Liver (tissue), 8 donors: ENCODE measurements at regions not wholly inside any gene's neighbourhood (a gene's known extent, or its start where the extent isn't known, plus 50 kb on each side); places are given as distances from the start of the nearest gene placed in this dataset.

Source experiments
- DNase-seq: peaks from one replicate; pipeline ENCODE4 v3.0.0-alpha.2; 2017; ENCODE audit warnings: low spot score
- H3K27ac ChIP-seq, 2 donors: one replicate each; pipeline ENCODE4 v1.7.0; 2013; ENCODE audit warnings: inconsistent platforms in 2 of 2, low read length in 2 of 2, control low read depth in 1 of 2, low read depth in 1 of 2, mild to moderate bottlenecking in 1 of 2
- H3K27me3 ChIP-seq, 4 donors: one replicate each; pipeline versions ENCODE4 v1.6.1 to v1.7.0; 2013; ENCODE audit warnings: low read length in 3 of 4, inconsistent platforms in 1 of 4, mild to moderate bottlenecking in 1 of 4, moderate library complexity in 1 of 4; ENCODE audit not compliant: control insufficient read depth in 4 of 4, insufficient read depth in 4 of 4
- H3K36me3 ChIP-seq, 4 donors: one replicate each; pipeline versions ENCODE4 v1.6.1 to v1.7.0; 2013; ENCODE audit warnings: low read length in 3 of 4, mild to moderate bottlenecking in 3 of 4, low read depth in 1 of 4, moderate library complexity in 1 of 4; ENCODE audit not compliant: control insufficient read depth in 4 of 4, insufficient read depth in 3 of 4
- H3K4me1 ChIP-seq, 4 donors: one replicate each; pipeline versions ENCODE4 v1.6.1 to v1.7.0; 2013; ENCODE audit warnings: low read length in 3 of 4, mild to moderate bottlenecking in 3 of 4, moderate library complexity in 1 of 4; ENCODE audit not compliant: control insufficient read depth in 4 of 4, insufficient read depth in 4 of 4
- H3K4me3 ChIP-seq, 3 donors: one replicate each; pipeline versions ENCODE4 v1.6.1 to v1.7.0; 2013; ENCODE audit warnings: low read length in 3 of 3, control low read depth in 1 of 3, low read depth in 1 of 3, mild to moderate bottlenecking in 1 of 3
- H3K9ac ChIP-seq, 2 donors: one replicate each; pipeline ENCODE4 v1.7.0; 2013; ENCODE audit warnings: low read length in 2 of 2, mild to moderate bottlenecking in 2 of 2, moderate library complexity in 2 of 2, control low read depth in 1 of 2, low read depth in 1 of 2
- H3K9me3 ChIP-seq, 4 donors: one replicate each; pipeline versions ENCODE4 v1.6.1 to v1.7.0; 2013; ENCODE audit warnings: low read length in 3 of 4; ENCODE audit not compliant: control insufficient read depth in 4 of 4
- ATF3 ChIP-seq: IDR thresholded peaks from 2 replicates; pipeline ENCODE4 v1.6.1; 2016; ENCODE audit warnings: antibody characterized with exemption
- EGR1 ChIP-seq, 2 donors: IDR thresholded peaks; 2 replicates each; pipeline ENCODE4 v1.6.1; 2016 to 2018; ENCODE audit warnings: antibody characterized with exemption in 2 of 2, low read depth in 2 of 2
- FOXA1 ChIP-seq: IDR thresholded peaks from 2 replicates; pipeline ENCODE4 v1.6.1; 2016; ENCODE audit warnings: antibody characterized with exemption
- GABPA ChIP-seq, 2 donors: IDR thresholded peaks in 1 of 2; conservative IDR thresholded peaks in 1 of 2; 2 replicates each; pipeline ENCODE4 v1.6.1; 2016; ENCODE audit warnings: antibody characterized with exemption in 2 of 2, mild to moderate bottlenecking in 1 of 2, moderate library complexity in 1 of 2
- HNF4G ChIP-seq: IDR thresholded peaks from 2 replicates; pipeline ENCODE4 v1.6.1; 2016; ENCODE audit warnings: antibody characterized with exemption
- JUND ChIP-seq, 2 donors: IDR thresholded peaks; 2 replicates each; pipeline ENCODE4 v1.6.1; 2016; ENCODE audit warnings: antibody characterized with exemption in 2 of 2
- MAX ChIP-seq: IDR thresholded peaks from 2 replicates; pipeline ENCODE4 v1.6.1; 2016; ENCODE audit warnings: antibody characterized with exemption
- NR2F2 ChIP-seq: IDR thresholded peaks from 2 replicates; pipeline ENCODE4 v1.6.1; 2016; ENCODE audit warnings: antibody characterized with exemption
- RAD21 ChIP-seq, 2 donors: IDR thresholded peaks; 2 replicates each; pipeline ENCODE4 v1.6.1; 2016; ENCODE audit warnings: antibody characterized with exemption in 2 of 2, mild to moderate bottlenecking in 2 of 2
- REST ChIP-seq: IDR thresholded peaks from 2 replicates; pipeline ENCODE4 v1.6.1; 2016; ENCODE audit warnings: antibody characterized with exemption, mild to moderate bottlenecking
- RXRA ChIP-seq, 2 donors: IDR thresholded peaks; 2 replicates each; pipeline ENCODE4 v1.6.1; 2017 to 2018; ENCODE audit warnings: antibody characterized with exemption in 2 of 2, mild to moderate bottlenecking in 1 of 2
- SP1 ChIP-seq: IDR thresholded peaks from 2 replicates; pipeline ENCODE4 v1.6.1; 2018; ENCODE audit warnings: antibody characterized with exemption, mild to moderate bottlenecking
- YY1 ChIP-seq: IDR thresholded peaks from 2 replicates; pipeline ENCODE4 v1.6.1; 2016; ENCODE audit warnings: antibody characterized with exemption, mild to moderate bottlenecking
- WGBS: extraction: QIAGEN DNeasy Blood & Tissue Kit; methylation state at CpG from one replicate; pipeline ENCODE4 v1.1.7; 2013; 5-methylcytosine and 5-hydroxymethylcytosine counted together
- TF ChIP-seq, protein P1 (sequence below): IDR thresholded peaks from 2 replicates; pipeline ENCODE4 v1.6.1; 2016; ENCODE audit warnings: antibody characterized with exemption
- TF ChIP-seq, protein P2 (sequence below): fragments of 150-350 bp; IDR thresholded peaks from 2 replicates; pipeline ENCODE4 v1.5.1; 2017; ENCODE audit warnings: improper control_type of control experiment, low read depth, low read length; ENCODE audit not compliant: missing input control
- donor health status: healthy.
- donor health status: healthy.
- donor health status: healthy.
- donor health status: healthy.
- donor health status: healthy.

DNA sequence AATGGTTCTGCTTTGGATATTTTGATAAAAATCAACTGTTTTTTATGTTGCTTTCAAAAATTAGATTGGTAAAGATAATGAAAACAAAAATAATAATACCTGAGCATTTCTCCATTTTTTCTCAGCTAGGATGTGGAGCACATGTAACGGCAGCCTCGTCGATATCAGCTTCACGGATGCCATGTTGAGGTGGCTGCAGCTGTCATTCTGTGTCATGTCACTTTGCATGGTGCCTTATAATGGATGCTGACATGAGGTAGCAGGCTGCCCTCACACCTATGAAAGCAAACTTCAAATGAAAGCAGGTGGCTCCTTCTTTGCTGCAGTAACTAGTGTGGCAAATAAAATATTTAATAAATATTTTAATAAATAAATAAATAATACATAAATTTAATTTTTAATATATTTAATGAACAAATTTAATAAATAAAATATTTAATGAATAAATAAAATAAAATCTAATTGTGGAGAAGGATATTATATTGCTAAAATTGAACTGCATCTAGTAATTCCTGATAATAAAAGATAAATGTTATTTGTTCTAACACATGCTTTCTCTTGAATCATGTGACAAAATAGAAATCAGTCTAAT lies 955.7 kb upstream of the SLC10A2 start:
- Histone ChIP-seq H3K36me3 (no peaks in the 10 kb centered on the region), H3K27ac (no peak overlapping the region), H3K4me3 (no peak overlapping the region), H3K27me3 (peaks cover 0 to 2% (median 0%) of the 10 kb centered on the region in 4 donors), H3K4me1 (no peaks in the 10 kb centered on the region), H3K9ac (no peak overlapping the region), H3K9me3 (no peaks in the 10 kb centered on the region)
- WGBS: 90% methylated on average over 4 of the region's 4 CpGs
- no peak for TF ChIP-seq MAX
- DNase-seq: no peak

- WGBS: 59% methylated on average over 2 of the region's 2 CpGs
- TF ChIP-seq SP1 (no peak), MAX (no peak), RAD21 (IDR thresholded peaks at IDR 0.05) (no peak), REST (no peak), RXRA (IDR thresholded peaks at IDR 0.05) (no peak), NR2F2 (no peak), FOXA1 (no peak), EGR1 (IDR thresholded peaks at IDR 0.05; ENCODE audit: low read depth in 2 of 2) (no peak), YY1 (no peak), ATF3 (no peak), GABPA (IDR thresholded peaks at IDR 0.05 in 1 of 2, conservative IDR thresholded peaks at IDR 0.05 in 1 of 2) (no peak), JUND (IDR thresholded peaks at IDR 0.05) (no peak), HNF4G (no peak)
- TF ChIP-seq, protein P1, sequence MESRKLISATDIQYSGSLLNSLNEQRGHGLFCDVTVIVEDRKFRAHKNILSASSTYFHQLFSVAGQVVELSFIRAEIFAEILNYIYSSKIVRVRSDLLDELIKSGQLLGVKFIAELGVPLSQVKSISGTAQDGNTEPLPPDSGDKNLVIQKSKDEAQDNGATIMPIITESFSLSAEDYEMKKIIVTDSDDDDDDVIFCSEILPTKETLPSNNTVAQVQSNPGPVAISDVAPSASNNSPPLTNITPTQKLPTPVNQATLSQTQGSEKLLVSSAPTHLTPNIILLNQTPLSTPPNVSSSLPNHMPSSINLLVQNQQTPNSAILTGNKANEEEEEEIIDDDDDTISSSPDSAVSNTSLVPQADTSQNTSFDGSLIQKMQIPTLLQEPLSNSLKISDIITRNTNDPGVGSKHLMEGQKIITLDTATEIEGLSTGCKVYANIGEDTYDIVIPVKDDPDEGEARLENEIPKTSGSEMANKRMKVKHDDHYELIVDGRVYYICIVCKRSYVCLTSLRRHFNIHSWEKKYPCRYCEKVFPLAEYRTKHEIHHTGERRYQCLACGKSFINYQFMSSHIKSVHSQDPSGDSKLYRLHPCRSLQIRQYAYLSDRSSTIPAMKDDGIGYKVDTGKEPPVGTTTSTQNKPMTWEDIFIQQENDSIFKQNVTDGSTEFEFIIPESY: no peak
- TF ChIP-seq, protein P2, sequence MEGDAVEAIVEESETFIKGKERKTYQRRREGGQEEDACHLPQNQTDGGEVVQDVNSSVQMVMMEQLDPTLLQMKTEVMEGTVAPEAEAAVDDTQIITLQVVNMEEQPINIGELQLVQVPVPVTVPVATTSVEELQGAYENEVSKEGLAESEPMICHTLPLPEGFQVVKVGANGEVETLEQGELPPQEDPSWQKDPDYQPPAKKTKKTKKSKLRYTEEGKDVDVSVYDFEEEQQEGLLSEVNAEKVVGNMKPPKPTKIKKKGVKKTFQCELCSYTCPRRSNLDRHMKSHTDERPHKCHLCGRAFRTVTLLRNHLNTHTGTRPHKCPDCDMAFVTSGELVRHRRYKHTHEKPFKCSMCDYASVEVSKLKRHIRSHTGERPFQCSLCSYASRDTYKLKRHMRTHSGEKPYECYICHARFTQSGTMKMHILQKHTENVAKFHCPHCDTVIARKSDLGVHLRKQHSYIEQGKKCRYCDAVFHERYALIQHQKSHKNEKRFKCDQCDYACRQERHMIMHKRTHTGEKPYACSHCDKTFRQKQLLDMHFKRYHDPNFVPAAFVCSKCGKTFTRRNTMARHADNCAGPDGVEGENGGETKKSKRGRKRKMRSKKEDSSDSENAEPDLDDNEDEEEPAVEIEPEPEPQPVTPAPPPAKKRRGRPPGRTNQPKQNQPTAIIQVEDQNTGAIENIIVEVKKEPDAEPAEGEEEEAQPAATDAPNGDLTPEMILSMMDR: no peak
- no peak overlapping the region for H3K4me3 ChIP-seq
- no peak overlapping the region for H3K27ac ChIP-seq
- H3K9me3 ChIP-seq: no peaks in the 10 kb centered on the region
- no peak overlapping the region for H3K9ac ChIP-seq
- DNase-seq: no peak
- H3K27me3 ChIP-seq: no peaks in the 10 kb centered on the region
- no peaks in the 10 kb centered on the region for H3K4me1 ChIP-seq
- no peaks in the 10 kb centered on the region for H3K36me3 ChIP-seq
Measured at GRCh38 chr13:104017317-104017716, 951.1 kb upstream of the SLC10A2 start.
